ENCODE measurements at regions not wholly inside any gene's neighbourhood (a gene's known extent, or its start where the extent isn't known, plus 50 kb on each side); places are given as distances from the start of the nearest gene placed in this dataset.

GRCh38 chr10:128932071-128932820, 534.8 kb upstream of the MGMT start:
- DNase-seq (ENCODE audit: low spot score), result no peak

DNA sequence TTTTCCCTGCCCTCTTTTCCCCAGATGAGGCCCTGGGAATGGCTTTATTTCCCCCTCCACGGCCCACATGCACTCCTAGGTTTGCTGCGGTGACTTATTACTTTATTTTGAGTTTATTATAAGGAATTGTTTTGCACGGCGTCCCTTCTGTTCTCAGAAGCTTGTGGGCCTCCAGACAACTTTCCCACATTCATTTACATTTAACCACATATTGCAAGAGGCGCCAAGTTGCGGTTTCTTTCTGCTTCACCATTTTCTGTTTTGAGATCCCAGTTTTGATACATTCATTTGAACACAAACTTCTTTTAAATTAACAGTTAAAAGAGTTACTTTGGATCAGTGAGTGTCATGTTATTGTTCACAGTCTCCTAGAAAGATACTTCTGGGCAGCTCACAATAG, 532.5 kb upstream of the MGMT start:
- ATAC-seq (no peak), DNase-seq (ENCODE audit: low spot score) (no peak)

More at GRCh38 chr10:128932071-128932820, 534.8 kb upstream of the MGMT start:
- ATAC-seq, result no peak

DNA sequence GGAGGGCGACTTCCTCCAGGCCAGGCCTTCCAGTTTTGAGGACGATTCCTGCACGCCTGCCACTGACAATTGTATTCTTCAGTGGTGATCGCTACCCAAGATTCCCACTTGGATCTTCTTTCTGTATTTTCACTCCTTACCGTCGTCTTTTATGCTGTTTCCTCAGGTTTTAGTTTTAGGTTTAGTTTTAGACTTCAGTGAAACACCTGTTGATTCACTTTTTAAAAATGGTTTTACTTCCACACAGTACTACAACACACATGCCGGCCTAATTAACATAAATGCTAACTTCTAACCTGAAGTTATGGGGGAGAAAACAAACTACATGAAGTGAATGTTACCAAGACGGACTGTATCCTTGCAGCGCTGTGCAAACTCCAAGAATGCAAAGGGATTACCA, 530.6 kb upstream of the MGMT start:
- ATAC-seq, result no peak
- no peak for DNase-seq (ENCODE audit: low spot score)

DNA sequence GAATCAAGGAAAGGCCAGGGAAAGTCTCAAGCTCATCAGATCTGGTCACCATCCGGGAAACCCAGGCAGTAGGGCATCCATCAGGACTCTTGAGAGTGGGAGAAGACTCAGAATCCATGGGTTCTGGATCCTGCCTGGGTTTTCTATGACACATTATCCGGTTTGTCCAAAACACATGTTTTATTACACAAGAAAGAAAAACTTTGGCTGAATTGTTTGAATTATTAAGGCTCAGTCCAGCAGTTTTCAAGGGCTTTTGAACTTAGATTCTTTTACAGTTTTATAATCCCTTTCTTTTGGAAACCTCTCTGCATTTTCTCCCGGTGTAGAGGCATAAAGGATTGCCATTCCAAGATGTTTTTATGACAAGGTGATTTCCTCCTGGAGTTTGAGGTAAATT, 528.5 kb upstream of the MGMT start:
- no peak for DNase-seq (ENCODE audit: low spot score)
- ATAC-seq, result no peak

GRCh38 chr10:128940081-128940480, 527.0 kb upstream of the MGMT start:
- ATAC-seq (no peak), DNase-seq (ENCODE audit: low spot score) (no peak)

DNA sequence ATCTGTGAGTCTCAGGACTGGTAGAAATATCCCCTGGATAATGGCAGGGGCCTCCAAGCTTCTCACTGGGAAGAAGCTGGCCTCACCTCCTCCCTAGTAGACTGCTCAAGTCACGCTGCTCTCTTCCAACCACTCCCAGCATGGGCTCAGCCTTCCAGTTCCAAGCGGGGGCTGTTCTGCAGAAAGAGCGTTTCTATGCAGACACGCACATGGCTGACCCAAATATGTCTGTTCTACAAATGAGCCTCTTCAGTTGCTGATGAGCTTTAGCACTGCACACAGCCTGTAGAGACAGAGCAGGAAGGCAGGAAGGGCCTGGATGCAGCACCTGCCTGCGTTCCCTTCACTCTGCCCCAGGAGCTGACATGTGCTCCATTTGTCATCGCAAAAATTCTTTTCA, 523.9 kb upstream of the MGMT start:
- no peak for ATAC-seq

DNA sequence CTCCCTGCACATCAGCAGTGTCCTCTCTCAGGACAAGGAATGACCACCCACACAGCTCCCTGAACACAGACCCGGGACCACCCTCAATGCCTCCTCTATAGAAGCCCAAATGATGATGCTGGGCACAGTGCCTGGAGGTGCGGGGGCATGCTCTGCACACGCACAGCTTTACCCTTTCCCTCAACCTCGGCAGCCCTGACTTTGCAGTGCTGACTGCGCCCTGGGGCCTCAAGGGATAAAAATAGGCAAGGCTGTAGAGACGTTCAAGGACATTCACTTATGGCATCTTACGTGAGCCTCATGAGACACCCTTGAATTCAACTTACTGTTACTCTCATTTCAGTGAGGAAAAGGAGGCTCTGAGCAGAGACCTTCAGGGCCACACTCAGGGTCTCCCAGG, 521.6 kb upstream of the MGMT start:
- ATAC-seq (no peak), DNase-seq (ENCODE audit: low spot score) (no peak)

More for the DNA sequence above, 523.9 kb upstream of the MGMT start:
- DNase-seq (ENCODE audit: low spot score), result no peak

DNA sequence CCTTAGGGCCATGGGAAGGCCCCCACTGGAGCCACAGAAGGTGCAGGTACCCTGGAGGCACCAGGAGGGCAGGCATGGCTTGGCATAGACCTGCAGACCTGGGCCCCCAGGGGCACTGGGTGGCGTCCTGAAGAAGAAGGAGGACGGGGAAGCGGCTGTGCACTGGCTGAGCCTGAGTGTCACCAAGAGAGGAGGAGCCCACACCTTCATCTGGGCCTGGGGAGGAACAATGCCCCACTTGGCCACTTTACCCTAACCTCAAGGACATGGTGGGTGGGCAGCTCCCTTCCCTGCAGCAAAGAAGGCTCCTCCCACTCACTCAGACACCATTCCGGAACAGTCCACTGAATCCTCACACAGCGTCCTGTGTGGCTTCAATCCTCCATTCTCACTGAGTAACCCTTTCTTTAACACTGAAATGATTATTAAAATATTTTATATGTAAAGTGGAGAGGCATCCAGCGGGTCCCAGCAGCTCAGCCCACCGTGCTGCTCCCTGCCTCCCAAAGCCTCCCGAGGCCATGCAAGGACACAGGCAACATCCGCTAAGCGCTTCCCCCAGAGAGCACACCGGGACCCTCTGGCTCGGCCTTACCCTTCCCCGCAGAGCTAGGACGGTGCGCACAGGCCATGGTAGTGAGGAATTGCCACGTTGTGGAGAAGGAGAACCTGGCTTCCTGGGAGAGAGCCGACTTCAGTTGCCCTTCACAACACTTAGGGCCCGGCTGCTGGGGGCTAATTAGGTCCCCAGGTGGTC, 516.7 kb upstream of the MGMT start:
- no peak for DNase-seq (ENCODE audit: low spot score)
- ATAC-seq, result no peak

GRCh38 chr10:128950916-128951275, 516.1 kb upstream of the MGMT start:
- ATAC-seq, result no peak
- DNase-seq (ENCODE audit: low spot score), result no peak

DNA sequence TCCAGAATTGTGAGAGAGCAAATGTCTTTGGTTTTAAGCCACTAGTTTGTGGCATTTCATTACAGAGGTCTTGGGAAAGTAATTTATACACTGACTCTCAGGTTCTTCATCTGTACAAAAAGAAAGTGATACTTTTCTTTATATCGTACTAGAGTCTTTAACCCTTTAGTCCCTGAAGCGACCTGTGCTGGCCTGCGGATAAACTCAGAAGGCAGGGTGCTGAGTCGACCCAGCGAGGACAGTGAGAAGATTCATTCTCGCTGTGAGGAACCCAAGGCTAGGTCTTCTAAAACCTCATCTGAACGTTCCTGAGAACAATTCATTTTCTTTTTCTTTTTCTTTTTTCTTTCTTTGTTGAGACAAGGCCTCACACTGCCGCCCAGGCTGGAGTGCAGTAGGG, 514.2 kb upstream of the MGMT start:
- no peak for DNase-seq (ENCODE audit: low spot score)
- ATAC-seq, result no peak

- ATAC-seq, result no peak
- no peak for DNase-seq (ENCODE audit: low spot score)
Observed at GRCh38 chr10:128956149-128956548, 510.9 kb upstream of the MGMT start.

GRCh38 chr10:128957221-128957620, 509.8 kb upstream of the MGMT start:
- no peak for ATAC-seq
- DNase-seq (ENCODE audit: low spot score), result no peak

DNA sequence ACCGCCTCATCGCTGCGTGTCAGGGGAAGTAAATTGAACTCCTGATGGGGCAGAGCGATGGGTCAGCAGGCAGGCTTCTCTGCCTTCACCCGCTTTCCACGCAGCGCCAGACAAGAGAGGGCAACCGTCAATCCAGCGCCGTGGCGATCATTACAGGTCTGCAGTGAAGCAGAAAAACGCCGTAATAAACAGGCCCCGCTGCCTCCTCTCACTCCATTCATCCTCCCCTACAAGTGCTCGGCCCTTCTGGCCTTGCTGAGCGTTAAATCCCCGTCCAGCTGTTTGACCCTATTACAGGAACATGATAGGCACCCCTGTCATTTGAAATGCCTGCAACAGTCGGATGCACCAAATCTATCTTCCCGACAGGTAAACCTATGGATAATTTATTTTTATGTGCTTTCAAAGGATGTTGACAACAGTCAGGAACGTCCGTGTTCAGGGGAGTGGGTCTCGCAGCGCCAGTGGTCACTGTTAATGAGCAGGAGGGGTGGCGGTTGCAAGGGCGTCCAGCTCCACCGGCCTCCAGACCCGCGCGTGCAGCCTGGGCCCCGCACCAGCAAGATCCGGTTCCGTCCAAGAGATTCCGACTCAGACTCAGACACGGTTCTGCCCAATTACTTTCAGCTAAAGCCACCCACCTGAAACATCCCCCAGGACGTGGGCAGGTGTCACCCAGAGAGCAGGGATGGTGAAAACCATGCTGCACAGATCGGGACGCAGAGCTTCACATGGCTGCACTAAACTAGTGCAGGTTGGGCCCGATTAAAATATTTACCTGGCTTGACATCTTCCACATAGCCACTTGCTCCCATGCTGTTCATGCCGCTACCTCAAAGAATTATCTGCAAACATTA, 508.0 kb upstream of the MGMT start:
- ATAC-seq, result no peak
- no peak for DNase-seq (ENCODE audit: low spot score)

DNA sequence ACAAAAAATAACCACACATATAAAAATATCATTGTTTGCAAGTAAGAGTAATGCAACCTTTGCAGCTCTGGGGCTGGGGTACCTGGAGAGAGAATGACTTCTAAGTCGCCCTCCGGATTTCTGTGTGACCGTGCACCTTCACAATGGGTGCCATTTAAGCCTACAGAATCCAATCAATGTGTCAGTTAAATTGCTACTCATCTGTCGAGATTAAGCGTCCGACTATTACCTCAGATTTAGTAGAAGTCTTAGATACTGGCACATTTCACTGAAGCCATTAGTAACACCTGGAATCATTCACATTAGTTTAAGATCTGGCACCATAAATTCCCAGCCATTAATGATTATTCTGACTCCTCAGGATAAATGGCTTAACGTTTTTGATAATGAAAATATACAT, 507.3 kb upstream of the MGMT start:
- ATAC-seq (no peak), DNase-seq (ENCODE audit: low spot score) (no peak)

DNA sequence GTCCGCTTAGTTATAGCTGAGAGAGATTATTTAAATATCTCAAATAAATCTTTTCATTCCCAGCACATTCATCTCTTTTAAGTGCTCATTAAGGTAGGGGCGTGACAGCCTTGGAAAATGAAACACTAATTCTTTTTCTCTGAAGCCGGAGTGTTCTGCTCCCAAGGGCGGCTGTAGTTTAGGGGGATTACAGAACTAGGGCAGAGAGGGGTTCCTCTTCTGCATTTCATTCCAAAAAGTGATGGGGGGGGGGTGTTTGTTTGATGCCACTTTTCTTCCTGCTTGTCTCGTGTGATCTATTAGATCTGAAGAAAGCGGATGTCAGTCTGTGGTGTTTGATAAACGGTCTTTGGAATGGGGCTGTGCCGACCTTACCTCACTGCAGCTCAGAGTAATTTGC, 506.5 kb upstream of the MGMT start:
- no peak for DNase-seq (ENCODE audit: low spot score)
- ATAC-seq, result no peak

DNA sequence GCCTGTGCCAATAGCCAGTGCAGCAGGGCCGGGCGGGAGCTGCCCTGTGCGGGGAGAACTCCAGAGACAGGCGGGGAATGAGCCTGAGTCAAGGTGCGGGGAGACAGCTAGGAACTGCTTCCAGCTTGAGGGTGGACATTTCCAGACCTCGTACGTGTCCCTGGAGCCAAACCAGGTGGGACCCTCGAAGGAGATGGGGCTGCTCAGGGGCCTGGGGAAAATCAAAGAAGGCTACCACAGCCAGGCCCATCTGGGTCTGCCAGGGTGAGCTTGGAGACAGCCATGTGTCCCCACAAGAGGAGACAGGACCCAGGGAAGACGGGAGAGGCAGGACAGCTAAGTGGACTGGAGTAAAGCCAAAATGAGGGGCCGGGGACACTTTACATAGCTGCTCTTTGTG, 504.9 kb upstream of the MGMT start:
- DNase-seq (ENCODE audit: low spot score), result no peak
- no peak for ATAC-seq

DNA sequence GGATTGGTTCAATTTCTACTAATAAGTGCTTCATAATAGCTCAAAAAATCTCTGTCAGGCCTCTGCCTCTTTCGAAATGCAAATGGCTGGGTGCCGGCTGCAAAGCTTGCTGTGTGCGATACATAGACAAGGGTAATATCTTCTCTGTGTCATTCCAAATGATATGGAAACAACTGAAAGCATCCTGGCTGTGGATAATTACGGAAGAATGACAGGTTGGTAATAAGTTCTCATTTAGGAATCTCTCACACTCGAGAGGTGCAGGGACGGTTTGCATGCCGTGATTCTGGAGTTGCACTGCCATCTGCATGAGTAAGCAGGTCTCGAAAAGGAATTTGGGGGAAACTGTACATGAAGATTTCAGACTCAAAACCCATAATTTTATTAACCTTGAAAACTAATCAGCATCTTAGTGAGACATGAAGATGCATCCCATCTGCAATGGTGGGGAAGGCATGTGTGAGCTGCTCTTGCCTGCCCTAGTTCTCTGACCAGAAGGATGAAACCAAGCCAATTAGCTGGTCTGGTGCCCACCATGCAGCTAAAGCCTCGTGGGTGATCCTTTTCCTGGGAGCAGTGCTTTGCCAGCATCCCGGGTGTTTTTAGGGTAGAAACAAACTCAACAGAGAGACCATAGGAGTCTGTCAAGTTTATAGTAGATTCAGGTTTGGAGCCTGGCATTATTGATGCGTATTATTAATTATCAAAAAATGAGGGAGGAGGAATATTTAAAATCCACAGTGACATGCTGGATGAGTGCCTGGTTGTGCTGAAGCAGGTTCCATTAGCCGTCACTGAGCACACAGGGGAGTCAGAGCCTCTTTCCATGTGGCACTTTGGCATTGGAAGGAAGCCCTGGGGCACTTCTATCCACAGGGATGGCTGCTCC, 503.6 kb upstream of the MGMT start:
- no peak for ATAC-seq
- DNase-seq (ENCODE audit: low spot score), result no peak

DNA sequence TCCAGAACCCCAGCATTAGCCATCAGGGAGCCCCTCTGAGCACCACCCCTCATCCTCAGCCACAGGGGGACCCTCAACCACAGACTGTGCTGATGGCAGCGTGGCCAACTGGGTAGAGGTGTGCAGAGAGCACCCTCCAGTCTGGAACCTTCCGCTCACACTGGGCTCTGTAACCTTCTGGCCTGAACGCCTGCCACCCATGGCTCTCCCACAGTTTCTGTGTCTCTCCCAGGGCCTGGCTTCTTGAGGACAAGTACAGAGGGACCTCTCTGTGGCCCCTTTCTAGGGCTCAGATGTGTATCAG, 503.0 kb upstream of the MGMT start:
- no peak for DNase-seq (ENCODE audit: low spot score)
- no peak for ATAC-seq

DNA sequence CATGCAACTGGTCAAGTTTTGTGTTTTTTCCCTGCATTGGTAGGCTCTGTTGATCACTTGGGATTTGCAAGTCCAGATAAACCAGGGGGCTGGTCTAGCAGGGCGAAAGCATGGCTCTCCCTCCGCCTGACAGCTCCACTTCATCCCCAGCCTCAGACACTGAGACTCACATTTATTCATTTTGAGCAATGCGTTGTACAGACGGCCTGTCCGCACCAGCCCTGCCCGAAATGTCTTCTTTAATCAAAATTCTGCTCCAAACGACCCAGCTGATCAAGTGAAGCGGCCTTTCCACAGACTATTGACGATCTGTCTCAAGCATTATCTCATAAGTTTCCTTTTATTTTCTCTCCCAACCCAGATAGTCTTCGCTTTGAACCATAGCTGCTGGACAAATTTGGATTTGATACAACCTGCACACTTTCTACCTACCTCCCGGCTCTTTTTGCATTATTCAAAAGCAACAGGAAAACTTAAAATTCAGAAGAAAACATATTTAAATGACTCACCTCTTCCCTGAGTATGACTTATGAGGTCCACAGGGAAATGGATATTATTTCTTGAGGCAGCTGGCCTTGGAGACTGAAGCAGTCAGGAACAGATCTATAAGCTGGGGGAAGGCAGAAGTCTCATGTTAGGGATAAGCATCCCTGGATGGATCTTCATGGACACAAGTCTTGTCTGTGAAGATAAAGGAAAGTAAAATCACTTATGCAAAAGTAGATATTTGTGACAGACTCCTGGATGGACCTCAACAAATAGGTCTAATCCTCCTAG, 498.9 kb upstream of the MGMT start:
- ATAC-seq (no peak), DNase-seq (ENCODE audit: low spot score) (no peak)

DNA sequence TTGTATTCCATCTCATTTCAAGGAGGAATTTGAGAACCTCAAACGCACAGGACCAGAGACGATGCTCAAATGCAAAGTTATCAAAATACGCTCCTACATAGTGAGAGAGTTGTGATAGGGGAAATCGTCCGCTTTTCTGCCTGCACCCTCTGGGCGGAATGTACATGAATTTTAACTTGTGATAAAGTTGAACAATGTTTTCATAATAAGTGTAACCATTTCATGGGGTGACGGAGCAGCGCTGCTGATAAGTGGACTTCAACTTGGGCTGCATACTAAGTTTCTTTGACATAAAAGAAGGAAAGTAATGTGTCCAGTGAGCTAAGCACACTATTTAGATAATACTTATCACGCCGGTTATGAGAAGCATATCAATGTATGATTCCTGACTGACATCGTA, 497.5 kb upstream of the MGMT start:
- no peak for ATAC-seq
- DNase-seq (ENCODE audit: low spot score), result no peak
